ENCODE measurements at regions not wholly inside any gene's neighbourhood (a gene's known extent, or its start where the extent isn't known, plus 50 kb on each side); places are given as distances from the start of the nearest gene placed in this dataset.

- no peak for DNase-seq
- H3K4me3 Mint-ChIP-seq (ENCODE audit: unreplicated experiment) = no peak overlapping the region
- peaks cover 2% of the 10 kb centered on the region for H3K27me3 Mint-ChIP-seq (ENCODE audit: unreplicated experiment)
- no peak overlapping the region for H3K27ac Mint-ChIP-seq (ENCODE audit: unreplicated experiment)
- TF ChIP-seq, protein P1, sequence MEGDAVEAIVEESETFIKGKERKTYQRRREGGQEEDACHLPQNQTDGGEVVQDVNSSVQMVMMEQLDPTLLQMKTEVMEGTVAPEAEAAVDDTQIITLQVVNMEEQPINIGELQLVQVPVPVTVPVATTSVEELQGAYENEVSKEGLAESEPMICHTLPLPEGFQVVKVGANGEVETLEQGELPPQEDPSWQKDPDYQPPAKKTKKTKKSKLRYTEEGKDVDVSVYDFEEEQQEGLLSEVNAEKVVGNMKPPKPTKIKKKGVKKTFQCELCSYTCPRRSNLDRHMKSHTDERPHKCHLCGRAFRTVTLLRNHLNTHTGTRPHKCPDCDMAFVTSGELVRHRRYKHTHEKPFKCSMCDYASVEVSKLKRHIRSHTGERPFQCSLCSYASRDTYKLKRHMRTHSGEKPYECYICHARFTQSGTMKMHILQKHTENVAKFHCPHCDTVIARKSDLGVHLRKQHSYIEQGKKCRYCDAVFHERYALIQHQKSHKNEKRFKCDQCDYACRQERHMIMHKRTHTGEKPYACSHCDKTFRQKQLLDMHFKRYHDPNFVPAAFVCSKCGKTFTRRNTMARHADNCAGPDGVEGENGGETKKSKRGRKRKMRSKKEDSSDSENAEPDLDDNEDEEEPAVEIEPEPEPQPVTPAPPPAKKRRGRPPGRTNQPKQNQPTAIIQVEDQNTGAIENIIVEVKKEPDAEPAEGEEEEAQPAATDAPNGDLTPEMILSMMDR (IDR thresholded peaks at IDR 0.05; ENCODE audit: partially characterized antibody, unreplicated experiment) = no peak
- H3K4me1 Mint-ChIP-seq (ENCODE audit: low read depth, unreplicated experiment) = peaks cover 2% of the 10 kb centered on the region
- peaks cover 3% of the 10 kb centered on the region for H3K9me3 Mint-ChIP-seq (ENCODE audit: unreplicated experiment)
- peaks cover 4% of the 10 kb centered on the region for H3K36me3 Mint-ChIP-seq (ENCODE audit: unreplicated experiment)
Measured at GRCh38 chr2:220833446-220833845, 738.7 kb downstream of the EPHA4 start.

GRCh38 chr2:220835583-220835982 is 736.5 kb downstream of the EPHA4 start:
- Mint-ChIP-seq H3K36me3 (ENCODE audit: unreplicated experiment) (no peaks in the 10 kb centered on the region), H3K4me3 (ENCODE audit: unreplicated experiment) (no peak overlapping the region), H3K4me1 (ENCODE audit: low read depth, unreplicated experiment) (peaks cover 2% of the 10 kb centered on the region), H3K27me3 (ENCODE audit: unreplicated experiment) (no peaks in the 10 kb centered on the region), H3K27ac (ENCODE audit: unreplicated experiment) (no peak overlapping the region), H3K9me3 (ENCODE audit: unreplicated experiment) (peaks cover 2% of the 10 kb centered on the region)
- TF ChIP-seq, protein P1 (IDR thresholded peaks at IDR 0.05; ENCODE audit: partially characterized antibody, unreplicated experiment) = no peak
- no peak for DNase-seq

DNA sequence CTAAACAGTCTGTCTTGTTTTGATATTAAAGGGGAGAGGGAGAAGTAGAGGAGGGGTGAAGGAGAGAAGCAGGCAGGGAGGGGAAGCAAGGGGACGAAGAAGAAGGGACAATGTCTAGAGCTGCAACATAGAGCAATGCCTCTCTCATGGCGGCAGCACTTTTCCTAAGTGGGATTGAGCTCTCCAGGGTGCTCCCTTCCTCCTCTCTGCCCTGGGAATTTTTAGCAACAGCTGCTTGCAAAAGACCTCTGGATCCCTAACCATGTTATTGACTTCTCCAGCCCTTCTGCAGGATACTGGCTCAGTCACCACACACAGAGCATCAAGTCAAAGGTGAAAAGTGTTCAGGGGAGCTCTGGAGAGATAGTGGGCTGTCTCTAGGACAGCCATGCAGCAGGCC is 734.9 kb downstream of the EPHA4 start:
- no peaks in the 10 kb centered on the region for H3K36me3 Mint-ChIP-seq (ENCODE audit: unreplicated experiment)
- peaks cover 2% of the 10 kb centered on the region for H3K9me3 Mint-ChIP-seq (ENCODE audit: unreplicated experiment)
- no peak overlapping the region for H3K4me3 Mint-ChIP-seq (ENCODE audit: unreplicated experiment)
- peaks cover 2% of the 10 kb centered on the region for H3K4me1 Mint-ChIP-seq (ENCODE audit: low read depth, unreplicated experiment)
- no peaks in the 10 kb centered on the region for H3K27me3 Mint-ChIP-seq (ENCODE audit: unreplicated experiment)
- TF ChIP-seq, protein P1 (IDR thresholded peaks at IDR 0.05; ENCODE audit: partially characterized antibody, unreplicated experiment) = no peak
- H3K27ac Mint-ChIP-seq (ENCODE audit: unreplicated experiment) = no peak overlapping the region
- no peak for DNase-seq

DNA sequence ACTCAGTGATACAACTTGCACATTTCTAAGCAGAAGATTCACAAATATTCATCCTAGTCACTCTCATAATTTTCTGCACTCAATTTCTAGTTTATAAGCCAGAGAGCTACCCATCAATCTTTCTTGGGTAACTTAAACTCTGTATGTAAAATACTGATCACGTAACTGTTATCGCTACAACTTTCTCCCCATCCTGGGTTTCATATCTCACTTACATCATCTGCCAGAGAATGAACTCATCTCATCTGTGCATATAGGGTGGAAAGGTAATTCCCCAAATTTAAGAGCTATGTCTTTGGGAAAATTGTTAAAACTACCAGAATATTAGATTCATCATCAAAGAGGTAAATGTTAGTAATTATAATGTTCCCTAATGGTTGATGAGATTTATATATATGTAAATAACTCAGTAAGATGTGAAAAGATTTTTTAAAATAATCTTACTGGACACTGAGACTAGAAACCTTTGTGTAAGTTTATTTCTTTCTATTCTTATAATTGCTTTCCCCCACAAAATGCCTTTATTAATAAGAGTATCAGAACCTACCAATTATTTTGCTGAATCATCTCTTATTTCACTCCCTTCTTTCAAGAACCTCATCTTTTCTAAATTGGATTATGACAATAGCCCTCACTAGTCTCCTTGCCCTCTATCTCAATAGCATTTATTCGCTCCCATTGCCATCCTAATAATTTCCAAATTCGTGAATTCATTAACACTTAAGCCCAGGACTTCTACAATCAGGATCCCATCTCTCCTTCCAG is 729.0 kb downstream of the EPHA4 start:
- no peak overlapping the region for H3K27ac Mint-ChIP-seq (ENCODE audit: unreplicated experiment)
- DNase-seq = no peak
- peaks cover 2% of the 10 kb centered on the region for H3K27me3 Mint-ChIP-seq (ENCODE audit: unreplicated experiment)
- H3K9me3 Mint-ChIP-seq (ENCODE audit: unreplicated experiment) = no peaks in the 10 kb centered on the region
- H3K4me1 Mint-ChIP-seq (ENCODE audit: low read depth, unreplicated experiment) = no peaks in the 10 kb centered on the region
- H3K36me3 Mint-ChIP-seq (ENCODE audit: unreplicated experiment) = no peaks in the 10 kb centered on the region
- TF ChIP-seq, protein P1 (IDR thresholded peaks at IDR 0.05; ENCODE audit: partially characterized antibody, unreplicated experiment) = no peak
- no peak overlapping the region for H3K4me3 Mint-ChIP-seq (ENCODE audit: unreplicated experiment)

DNA sequence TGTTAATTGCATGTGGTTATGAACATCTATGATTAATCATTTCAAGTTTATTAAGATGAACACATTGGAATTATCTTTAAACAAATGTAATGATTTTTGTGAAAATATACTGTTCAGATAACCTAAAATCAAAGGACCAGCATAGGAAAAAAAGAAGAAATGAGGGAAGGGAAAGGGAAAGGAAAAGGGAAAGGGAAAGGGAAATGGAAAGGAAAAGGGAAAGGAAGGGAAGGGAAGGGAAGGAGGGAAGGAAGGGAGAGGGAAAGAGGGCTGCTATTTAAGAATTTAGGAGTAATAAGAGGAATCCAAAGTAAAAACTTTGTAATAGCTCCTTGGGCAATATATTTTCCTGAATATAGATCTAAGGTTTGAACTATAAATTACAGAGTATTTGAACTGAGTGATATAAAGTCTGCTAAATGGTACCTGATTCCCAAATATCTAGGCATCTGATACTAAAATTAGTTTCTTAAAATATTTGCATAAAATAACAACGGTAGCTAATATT is 726.3 kb downstream of the EPHA4 start:
- H3K9me3 Mint-ChIP-seq (ENCODE audit: unreplicated experiment) = no peaks in the 10 kb centered on the region
- H3K27me3 Mint-ChIP-seq (ENCODE audit: unreplicated experiment) = peaks cover 2% of the 10 kb centered on the region
- no peak for DNase-seq
- no peaks in the 10 kb centered on the region for H3K4me1 Mint-ChIP-seq (ENCODE audit: low read depth, unreplicated experiment)
- TF ChIP-seq, protein P1 (IDR thresholded peaks at IDR 0.05; ENCODE audit: partially characterized antibody, unreplicated experiment) = no peak
- no peaks in the 10 kb centered on the region for H3K36me3 Mint-ChIP-seq (ENCODE audit: unreplicated experiment)
- no peak overlapping the region for H3K27ac Mint-ChIP-seq (ENCODE audit: unreplicated experiment)
- no peak overlapping the region for H3K4me3 Mint-ChIP-seq (ENCODE audit: unreplicated experiment)
